Thoracic aorta (tissue), 2 donors: ENCODE measurements at regions not wholly inside any gene's neighbourhood (a gene's known extent, or its start where the extent isn't known, plus 50 kb on each side); places are given as distances from the start of the nearest gene placed in this dataset.

Source experiments
- ATAC-seq: fragments of 150-250 bp; one replicate; pipeline ENCODE4 v1.8.0; 2017; ENCODE audit warnings: low read depth; ENCODE audit not compliant: insufficient number of reproducible peaks, low FRiP score
- DNase-seq: peaks from one replicate; pipeline ENCODE4 v3.0.0-alpha.2; 2020; ENCODE audit warnings: low spot score
- H3K27ac ChIP-seq, 2 donors: fragments of 200-600 bp; sonication (generic); 1 replicate in 1 of 2; 2 replicates in 1 of 2; pipeline ENCODE4 v1.5.1; 2016; ENCODE audit warnings: mild to moderate bottlenecking in 2 of 2, moderate library complexity in 2 of 2
- H3K27me3 ChIP-seq: fragments of 200-600 bp; sonication (generic); replicated peaks from 2 replicates; pipeline ENCODE4 v1.6.0; 2016; ENCODE audit warnings: mild to moderate bottlenecking; ENCODE audit not compliant: insufficient read depth
- H3K36me3 ChIP-seq: fragments of 200-600 bp; sonication (generic); one replicate; pipeline ENCODE4 v1.5.1; 2016
- H3K4me1 ChIP-seq, 2 donors: fragments of 200-600 bp; sonication (generic); 1 replicate in 1 of 2; 2 replicates in 1 of 2; pipeline versions ENCODE4 v1.5.1 to v1.6.0; 2016; ENCODE audit warnings: low read depth in 2 of 2, mild to moderate bottlenecking in 1 of 2; ENCODE audit not compliant: control insufficient read depth in 1 of 2
- H3K4me3 ChIP-seq: fragments of 200-600 bp; sonication (generic); 2 replicates; pipeline ENCODE4 v1.5.1; 2016; ENCODE audit warnings: mild to moderate bottlenecking
- H3K9me3 ChIP-seq: fragments of 200-600 bp; sonication (generic); 2 replicates; pipeline ENCODE4 v1.5.1; 2016
- CTCF ChIP-seq: fragments of 200-600 bp; sonication (generic); IDR thresholded peaks from one replicate; pipeline ENCODE4 v1.5.1; 2019; ENCODE audit warnings: antibody characterized with exemption

- no peak for TF ChIP-seq CTCF
- no peak for ATAC-seq
- no peak overlapping the region for H3K4me3 ChIP-seq
Observed at GRCh38 chr2:175399326-175399725, 217.8 kb upstream of the ATP5MC3 start.

DNA sequence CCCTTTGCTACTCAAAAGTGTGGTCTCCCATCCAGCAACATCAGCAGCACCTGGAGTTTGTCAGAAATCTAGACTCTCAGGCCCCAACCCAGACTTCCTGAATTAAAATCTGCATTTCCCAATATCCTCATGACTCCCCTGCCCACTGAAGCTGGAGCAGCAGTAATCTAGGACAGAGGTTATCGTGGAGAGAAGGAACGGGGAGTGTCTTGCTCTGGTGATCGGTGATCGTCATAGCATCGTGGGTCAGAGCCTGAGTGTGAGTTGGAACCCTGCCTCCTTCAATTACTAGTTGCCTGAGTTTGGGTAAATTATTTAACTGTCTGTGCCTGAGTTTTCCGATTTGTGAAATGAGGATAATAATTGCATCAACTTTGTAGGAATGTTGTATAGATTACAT is 217.3 kb upstream of the ATP5MC3 start:
- H3K36me3 ChIP-seq = no peaks in the 10 kb centered on the region
- H3K27me3 ChIP-seq = no peaks in the 10 kb centered on the region
- no peak overlapping the region for H3K27ac ChIP-seq
- TF ChIP-seq CTCF = no peak
- ATAC-seq (no peak), DNase-seq (no peak)
- H3K9me3 ChIP-seq = no peaks in the 10 kb centered on the region
- H3K4me1 ChIP-seq = no peaks in the 10 kb centered on the region
- no peak overlapping the region for H3K4me3 ChIP-seq

More at GRCh38 chr2:175399326-175399725, 217.8 kb upstream of the ATP5MC3 start:
- no peaks in the 10 kb centered on the region for H3K9me3 ChIP-seq
- H3K27ac ChIP-seq = no peak overlapping the region
- no peaks in the 10 kb centered on the region for H3K36me3 ChIP-seq
- no peak for DNase-seq
- no peaks in the 10 kb centered on the region for H3K27me3 ChIP-seq
- no peaks in the 10 kb centered on the region for H3K4me1 ChIP-seq

- Histone ChIP-seq H3K9me3 (no peaks in the 10 kb centered on the region), H3K36me3 (no peaks in the 10 kb centered on the region), H3K27ac (no peak overlapping the region), H3K27me3 (no peaks in the 10 kb centered on the region), H3K4me3 (no peak overlapping the region), H3K4me1 (no peaks in the 10 kb centered on the region)
- no peak for DNase-seq
- no peak for ATAC-seq
- no peak for TF ChIP-seq CTCF
Observed at GRCh38 chr2:175396696-175397095, 215.2 kb upstream of the ATP5MC3 start.

DNA sequence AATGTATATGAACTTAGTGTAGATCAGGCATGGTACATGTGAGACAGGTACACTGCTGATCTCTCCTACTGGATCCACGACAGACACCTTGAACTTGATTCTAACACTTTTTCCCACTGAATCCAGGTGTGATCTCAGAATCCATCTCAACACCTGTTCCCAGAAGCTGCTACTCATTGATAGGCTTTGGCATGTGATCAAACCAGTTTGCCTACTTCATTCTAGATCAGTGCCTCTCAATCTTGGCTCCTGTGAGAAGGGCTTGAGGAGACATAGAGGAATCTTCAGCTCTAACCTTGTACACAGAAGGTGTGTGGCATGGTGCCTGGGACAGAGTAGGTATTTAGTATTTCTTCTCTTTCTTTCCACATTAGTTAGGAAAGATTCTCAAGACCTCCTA is 212.3 kb upstream of the ATP5MC3 start:
- no peaks in the 10 kb centered on the region for H3K36me3 ChIP-seq
- DNase-seq = no peak
- no peaks in the 10 kb centered on the region for H3K9me3 ChIP-seq
- H3K4me3 ChIP-seq = no peak overlapping the region
- TF ChIP-seq CTCF = no peak
- no peaks in the 10 kb centered on the region for H3K27me3 ChIP-seq
- no peak overlapping the region for H3K27ac ChIP-seq
- ATAC-seq = no peak
- H3K4me1 ChIP-seq = no peaks in the 10 kb centered on the region

GRCh38 chr2:175383286-175383685 is 201.8 kb upstream of the ATP5MC3 start:
- no peaks in the 10 kb centered on the region for H3K36me3 ChIP-seq
- H3K4me1 ChIP-seq = no peaks in the 10 kb centered on the region
- H3K27ac ChIP-seq = no peak overlapping the region
- peaks cover 4% of the 10 kb centered on the region for H3K9me3 ChIP-seq
- no peak for DNase-seq
- no peak for TF ChIP-seq CTCF
- H3K27me3 ChIP-seq = no peaks in the 10 kb centered on the region
- ATAC-seq = no peak
- no peak overlapping the region for H3K4me3 ChIP-seq
